CD14-positive monocyte (primary cell): ENCODE measurements at regions not wholly inside any gene's neighbourhood (a gene's known extent, or its start where the extent isn't known, plus 50 kb on each side); places are given as distances from the start of the nearest gene placed in this dataset.

Experiments used
- DNase-seq, 3 donors: peaks; one replicate each; pipeline ENCODE4 v3.0.0-alpha.2; 2011 to 2022
- H2AFZ ChIP-seq: 2 replicates; pipeline ENCODE4 v1.6.0; 2012; ENCODE audit warnings: mild to moderate bottlenecking, low read depth, low read length, inconsistent platforms; ENCODE audit not compliant: insufficient read depth, poor library complexity, severe bottlenecking
- H3K27ac ChIP-seq, 2 donors: 1 replicate in 1 of 2; 2 replicates in 1 of 2; pipeline ENCODE4 v1.5.1; 2012 to 2013; ENCODE audit warnings: low read length in 2 of 2, control low read depth in 1 of 2, inconsistent platforms in 1 of 2, low read depth in 1 of 2, mild to moderate bottlenecking in 1 of 2
- H3K27me3 ChIP-seq, 2 donors: one replicate each; pipeline versions ENCODE4 v1.6.0 to v1.6.1; 2011 to 2013; ENCODE audit warnings: low read length in 2 of 2; ENCODE audit not compliant: control insufficient read depth in 2 of 2, insufficient read depth in 2 of 2
- H3K36me3 ChIP-seq, 2 donors: replicated peaks in 1 of 2; 1 replicate in 1 of 2; 2 replicates in 1 of 2; pipeline versions ENCODE4 v1.5.1 to v1.6.1; 2012 to 2013; ENCODE audit warnings: low read length in 2 of 2, control low read depth in 1 of 2, inconsistent platforms in 1 of 2, mild to moderate bottlenecking in 1 of 2; ENCODE audit not compliant: insufficient read depth in 2 of 2, control insufficient read depth in 1 of 2
- H3K4me1 ChIP-seq, 2 donors: 1 replicate in 1 of 2; 2 replicates in 1 of 2; pipeline versions ENCODE4 v1.5.1 to v1.6.1; 2012 to 2013; ENCODE audit warnings: low read length in 2 of 2, control low read depth in 1 of 2, inconsistent platforms in 1 of 2, mild to moderate bottlenecking in 1 of 2, moderate library complexity in 1 of 2; ENCODE audit not compliant: insufficient read depth in 2 of 2, control insufficient read depth in 1 of 2
- H3K4me2 ChIP-seq: replicated peaks from 2 replicates; pipeline ENCODE3; 2012; ENCODE audit warnings: low read length, moderate library complexity, mild to moderate bottlenecking; ENCODE audit not compliant: poor library complexity, severe bottlenecking; ENCODE audit errors: extremely low read depth
- H3K4me3 ChIP-seq, 3 experiments: fragments of 200-600 bp in 1 of 3; sonication (generic) in 1 of 3; replicated peaks in 1 of 3; 1 replicate in 2 of 3; 2 replicates in 1 of 3; pipeline ENCODE4 v1.5.1; 2011 to 2013; ENCODE audit warnings: low read length in 3 of 3, mild to moderate bottlenecking in 3 of 3, control low read depth in 2 of 3, low read depth in 2 of 3, inconsistent platforms in 1 of 3, moderate library complexity in 1 of 3
- H3K79me2 ChIP-seq: 2 replicates; pipeline ENCODE4 v1.6.0; 2012; ENCODE audit warnings: mild to moderate bottlenecking, control low read depth, inconsistent platforms, low read length, moderate library complexity; ENCODE audit not compliant: insufficient read depth
- H3K9ac ChIP-seq: 2 replicates; pipeline ENCODE4 v1.6.0; 2017; ENCODE audit warnings: low read length, mild to moderate bottlenecking; ENCODE audit not compliant: insufficient read depth, poor library complexity, severe bottlenecking
- H3K9me3 ChIP-seq, 2 donors: replicated peaks in 1 of 2; 1 replicate in 1 of 2; 2 replicates in 1 of 2; pipeline versions ENCODE4 v1.5.1 to v1.6.1; 2012 to 2013; ENCODE audit warnings: low read length in 2 of 2, control low read depth in 1 of 2; ENCODE audit not compliant: control insufficient read depth in 1 of 2, insufficient read depth in 1 of 2
- H4K20me1 ChIP-seq: 2 replicates; pipeline ENCODE4 v1.6.0; 2012; ENCODE audit warnings: mild to moderate bottlenecking, low read length, control low read depth, moderate library complexity; ENCODE audit not compliant: insufficient read depth
- H3K27ac Mint-ChIP-seq, 7 donors: one replicate each; pipeline ENCODE4 v1.8.0; 2020; ENCODE audit warnings: mild to moderate bottlenecking in 7 of 7, mixed read lengths in 7 of 7, moderate library complexity in 6 of 7, inconsistent platforms in 2 of 7
- H3K27me3 Mint-ChIP-seq, 3 donors: one replicate each; pipeline ENCODE4 v1.8.0; 2021 to 2022; ENCODE audit warnings: low read depth in 3 of 3, mild to moderate bottlenecking in 3 of 3, mixed read lengths in 3 of 3, moderate library complexity in 3 of 3, inconsistent platforms in 1 of 3
- H3K36me3 Mint-ChIP-seq, 2 donors: one replicate each; pipeline ENCODE4 v1.8.0; 2020; ENCODE audit warnings: mixed read lengths in 2 of 2, inconsistent platforms in 1 of 2, mild to moderate bottlenecking in 1 of 2
- H3K4me1 Mint-ChIP-seq: one replicate; pipeline ENCODE4 v1.8.0; 2020; ENCODE audit warnings: mild to moderate bottlenecking, mixed read lengths
- H3K4me3 Mint-ChIP-seq, 2 donors: one replicate each; pipeline ENCODE4 v1.8.0; 2020; ENCODE audit warnings: mild to moderate bottlenecking in 2 of 2, mixed read lengths in 2 of 2, moderate library complexity in 1 of 2
- H3K9me3 Mint-ChIP-seq, 7 donors: one replicate each; pipeline ENCODE4 v1.8.0; 2020 to 2022; ENCODE audit warnings: mixed read lengths in 7 of 7, mild to moderate bottlenecking in 6 of 7, moderate library complexity in 6 of 7, inconsistent platforms in 2 of 7
- CTCF ChIP-seq: fragments of 200-600 bp; IDR thresholded peaks from one replicate; pipeline ENCODE4 v1.8.0; 2022; ENCODE audit warnings: antibody characterized with exemption, mild to moderate bottlenecking
- WGBS: methylation state at CpG from one replicate; pipeline ENCODE4 v1.1.5; 2013; ENCODE audit warnings: missing lambda C conversion rate; ENCODE audit not compliant: insufficient coverage; 5-methylcytosine and 5-hydroxymethylcytosine counted together
- intact Hi-C, 2 donors: fragments of 100-400 bp; cut with micrococcal nuclease; formaldehyde crosslinking; loops; one replicate each; pipeline versions ENCODE4 v1.15.0 to v1.15.1; 2023

GRCh38 chr20:50343125-50343489 lies 152.5 kb downstream of the CEBPB start:
- no peak for TF ChIP-seq CTCF
- Histone ChIP-seq H3K4me1 (peaks cover 76 to 87% of the 10 kb centered on the region in 2 donors), H3K27ac (no peak overlapping the region), H3K9me3 (no peaks in the 10 kb centered on the region), H3K4me3 (no peak overlapping the region), H2AFZ (no peak overlapping the region), H3K4me2 (no peak overlapping the region), H3K27me3 (no peaks in the 10 kb centered on the region), H3K79me2 (no peaks in the 10 kb centered on the region), H4K20me1 (no peaks in the 10 kb centered on the region), H3K36me3 (no peaks in the 10 kb centered on the region), H3K9ac (no peak overlapping the region)
- H3K27ac Mint-ChIP-seq = no peak overlapping the region
- H3K36me3 Mint-ChIP-seq = peaks cover 0 to 3% of the 10 kb centered on the region in 2 donors
- peaks cover 78% of the 10 kb centered on the region for H3K4me1 Mint-ChIP-seq
- peaks cover 1 to 8% (median 4%) of the 10 kb centered on the region in 3 donors for H3K27me3 Mint-ChIP-seq
- intact Hi-C loops = no loop called here
- H3K4me3 Mint-ChIP-seq = no peak overlapping the region
- H3K9me3 Mint-ChIP-seq = peaks cover 0 to 4% (median 0%) of the 10 kb centered on the region in 7 donors
- WGBS = 76% methylated on average over 5 of the region's 10 CpGs
- peak in 2 of 3 donors; percentile 37 to 43 for DNase-seq

- Mint-ChIP-seq H3K4me1 (peaks cover 78% of the 10 kb centered on the region), H3K9me3 (peaks cover 0 to 4% (median 0%) of the 10 kb centered on the region in 7 donors), H3K4me3 (no peak overlapping the region), H3K36me3 (peaks cover 0 to 3% of the 10 kb centered on the region in 2 donors), H3K27me3 (peaks cover 1 to 8% (median 4%) of the 10 kb centered on the region in 3 donors), H3K27ac (peak overlapping the region in 3 of 7 donors; percentile 47 to 74 (median 74))
- WGBS = 83% methylated on average over 25 of the region's 25 CpGs
- no peak overlapping the region for H3K4me3 ChIP-seq
- H3K36me3 ChIP-seq = no peaks in the 10 kb centered on the region
- intact Hi-C loops = no loop called here
- DNase-seq = no peak
- no peaks in the 10 kb centered on the region for H3K9me3 ChIP-seq
- no peak overlapping the region for H2AFZ ChIP-seq
- H3K4me2 ChIP-seq = no peak overlapping the region
- no peaks in the 10 kb centered on the region for H4K20me1 ChIP-seq
- no peaks in the 10 kb centered on the region for H3K79me2 ChIP-seq
- H3K9ac ChIP-seq = no peak overlapping the region
- peaks cover 76 to 87% of the 10 kb centered on the region in 2 donors for H3K4me1 ChIP-seq
- no peaks in the 10 kb centered on the region for H3K27me3 ChIP-seq
- TF ChIP-seq CTCF = no peak
- no peak overlapping the region for H3K27ac ChIP-seq
Measured at GRCh38 chr20:50343490-50344179, 153.0 kb downstream of the CEBPB start.
